Ishikawa (cell line): ENCODE measurements at regions not wholly inside any gene's neighbourhood (a gene's known extent, or its start where the extent isn't known, plus 50 kb on each side); places are given as distances from the start of the nearest gene placed in this dataset.

Experiments
- CEBPB ChIP-seq: IDR thresholded peaks from 2 replicates; pipeline ENCODE4 v1.6.1; 2012
- CREB1 ChIP-seq: IDR thresholded peaks from 2 replicates; pipeline ENCODE4 v1.6.1; 2012; ENCODE audit warnings: low read depth
- EGR1 ChIP-seq: IDR thresholded peaks from 2 replicates; pipeline ENCODE4 v1.6.1; 2012
- EP300 ChIP-seq: IDR thresholded peaks from 2 replicates; pipeline ENCODE4 v1.6.1; 2012; ENCODE audit warnings: borderline replicate concordance
- FOXM1 ChIP-seq: IDR thresholded peaks from 2 replicates; pipeline ENCODE4 v1.6.1; 2012; ENCODE audit warnings: low read depth, borderline replicate concordance
- NFIC ChIP-seq: IDR thresholded peaks from 2 replicates; pipeline ENCODE4 v1.6.1; 2012
- RAD21 ChIP-seq: IDR thresholded peaks from 2 replicates; pipeline ENCODE4 v1.6.1; 2012; ENCODE audit warnings: low read depth
- TAF1 ChIP-seq: IDR thresholded peaks from 2 replicates; pipeline ENCODE4 v1.6.1; 2012; ENCODE audit warnings: low read depth, mild to moderate bottlenecking
- TCF12 ChIP-seq: IDR thresholded peaks from 2 replicates; pipeline ENCODE4 v1.6.1; 2012; ENCODE audit warnings: low read depth
- TEAD4 ChIP-seq: IDR thresholded peaks from 2 replicates; pipeline ENCODE4 v1.6.1; 2012
- YY1 ChIP-seq: IDR thresholded peaks from 2 replicates; pipeline ENCODE4 v1.6.1; 2012; ENCODE audit warnings: low read depth
- ZBTB7A ChIP-seq: IDR thresholded peaks from 2 replicates; pipeline ENCODE4 v1.6.1; 2012; ENCODE audit warnings: low read depth
- TF ChIP-seq, protein P1 (sequence below): IDR thresholded peaks from 2 replicates; pipeline ENCODE4 v1.6.1; 2012
- TF ChIP-seq, protein P2 (sequence below): IDR thresholded peaks from 2 replicates; pipeline ENCODE4 v1.6.1; 2012
- TF ChIP-seq, protein P3 (sequence below): IDR thresholded peaks from 2 replicates; pipeline ENCODE4 v1.6.1; 2012; ENCODE audit warnings: low read depth, mild to moderate bottlenecking

DNA sequence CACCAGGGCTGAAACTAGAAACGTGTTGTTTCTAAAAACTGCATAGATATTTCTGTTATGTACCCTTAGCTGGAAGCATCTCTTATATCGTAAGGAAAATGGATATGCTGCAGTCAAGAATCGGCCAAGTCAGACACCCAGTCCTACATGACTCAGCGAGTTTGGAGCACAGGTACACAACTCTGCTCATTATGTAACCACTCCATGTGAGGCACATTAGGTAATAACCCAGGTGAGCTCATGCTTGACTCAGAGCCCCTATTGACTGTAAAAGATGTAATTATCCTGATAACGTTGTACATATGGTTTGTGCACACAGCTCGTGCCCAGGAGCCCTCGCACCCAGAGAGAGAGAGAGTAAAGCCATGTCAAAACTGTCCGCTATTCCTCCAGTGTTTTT is 593.7 kb upstream of the ACO1 start:
- TF ChIP-seq, protein P1, sequence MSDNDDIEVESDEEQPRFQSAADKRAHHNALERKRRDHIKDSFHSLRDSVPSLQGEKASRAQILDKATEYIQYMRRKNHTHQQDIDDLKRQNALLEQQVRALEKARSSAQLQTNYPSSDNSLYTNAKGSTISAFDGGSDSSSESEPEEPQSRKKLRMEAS, result no peak
- TF ChIP-seq CEBPB, result no peak
- TF ChIP-seq, protein P2, sequence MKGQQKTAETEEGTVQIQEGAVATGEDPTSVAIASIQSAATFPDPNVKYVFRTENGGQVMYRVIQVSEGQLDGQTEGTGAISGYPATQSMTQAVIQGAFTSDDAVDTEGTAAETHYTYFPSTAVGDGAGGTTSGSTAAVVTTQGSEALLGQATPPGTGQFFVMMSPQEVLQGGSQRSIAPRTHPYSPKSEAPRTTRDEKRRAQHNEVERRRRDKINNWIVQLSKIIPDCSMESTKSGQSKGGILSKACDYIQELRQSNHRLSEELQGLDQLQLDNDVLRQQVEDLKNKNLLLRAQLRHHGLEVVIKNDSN, result no peak
- no peak for TF ChIP-seq EP300
- TF ChIP-seq ZBTB7A, result no peak
- no peak for TF ChIP-seq TEAD4
- TF ChIP-seq RAD21, result no peak
- TF ChIP-seq YY1, result no peak
- TF ChIP-seq EGR1, result no peak
- TF ChIP-seq CREB1, result no peak
- TF ChIP-seq NFIC, result no peak
- TF ChIP-seq TCF12, result no peak
- TF ChIP-seq TAF1, result no peak
- no peak for TF ChIP-seq FOXM1
- TF ChIP-seq, protein P3, sequence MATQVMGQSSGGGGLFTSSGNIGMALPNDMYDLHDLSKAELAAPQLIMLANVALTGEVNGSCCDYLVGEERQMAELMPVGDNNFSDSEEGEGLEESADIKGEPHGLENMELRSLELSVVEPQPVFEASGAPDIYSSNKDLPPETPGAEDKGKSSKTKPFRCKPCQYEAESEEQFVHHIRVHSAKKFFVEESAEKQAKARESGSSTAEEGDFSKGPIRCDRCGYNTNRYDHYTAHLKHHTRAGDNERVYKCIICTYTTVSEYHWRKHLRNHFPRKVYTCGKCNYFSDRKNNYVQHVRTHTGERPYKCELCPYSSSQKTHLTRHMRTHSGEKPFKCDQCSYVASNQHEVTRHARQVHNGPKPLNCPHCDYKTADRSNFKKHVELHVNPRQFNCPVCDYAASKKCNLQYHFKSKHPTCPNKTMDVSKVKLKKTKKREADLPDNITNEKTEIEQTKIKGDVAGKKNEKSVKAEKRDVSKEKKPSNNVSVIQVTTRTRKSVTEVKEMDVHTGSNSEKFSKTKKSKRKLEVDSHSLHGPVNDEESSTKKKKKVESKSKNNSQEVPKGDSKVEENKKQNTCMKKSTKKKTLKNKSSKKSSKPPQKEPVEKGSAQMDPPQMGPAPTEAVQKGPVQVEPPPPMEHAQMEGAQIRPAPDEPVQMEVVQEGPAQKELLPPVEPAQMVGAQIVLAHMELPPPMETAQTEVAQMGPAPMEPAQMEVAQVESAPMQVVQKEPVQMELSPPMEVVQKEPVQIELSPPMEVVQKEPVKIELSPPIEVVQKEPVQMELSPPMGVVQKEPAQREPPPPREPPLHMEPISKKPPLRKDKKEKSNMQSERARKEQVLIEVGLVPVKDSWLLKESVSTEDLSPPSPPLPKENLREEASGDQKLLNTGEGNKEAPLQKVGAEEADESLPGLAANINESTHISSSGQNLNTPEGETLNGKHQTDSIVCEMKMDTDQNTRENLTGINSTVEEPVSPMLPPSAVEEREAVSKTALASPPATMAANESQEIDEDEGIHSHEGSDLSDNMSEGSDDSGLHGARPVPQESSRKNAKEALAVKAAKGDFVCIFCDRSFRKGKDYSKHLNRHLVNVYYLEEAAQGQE, result no peak

DNA sequence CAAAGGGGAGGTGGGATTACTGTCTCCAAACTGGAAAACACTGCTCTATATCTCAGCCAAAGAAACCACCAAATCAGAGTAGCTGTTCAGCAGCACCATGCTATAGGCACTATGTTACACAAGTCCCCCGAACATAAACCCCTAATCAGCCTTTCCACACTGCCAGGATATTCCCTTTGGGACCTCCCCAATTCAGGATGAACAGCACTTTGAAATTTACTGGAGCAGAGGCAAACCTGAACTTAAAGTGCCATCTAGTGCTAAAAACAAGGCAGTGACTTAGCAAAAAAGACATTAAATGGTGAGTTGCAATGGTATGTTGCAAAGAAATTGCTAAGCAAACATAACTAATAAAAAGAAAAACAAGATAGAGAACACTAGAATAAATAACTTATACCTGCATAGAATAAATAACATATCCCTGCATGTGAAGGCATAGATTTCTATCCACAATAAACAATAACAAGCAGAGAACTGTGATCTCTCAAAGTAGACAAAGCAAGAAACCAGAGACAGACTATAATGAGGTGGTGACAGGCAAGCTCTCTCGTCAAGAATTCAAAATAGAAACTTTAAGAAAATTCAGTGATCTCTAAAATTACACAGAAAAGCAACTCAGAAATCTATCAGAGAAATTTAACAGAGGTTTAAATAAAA is 584.4 kb upstream of the ACO1 start:
- TF ChIP-seq TAF1 (no peak), RAD21 (peak; percentile 95), NFIC (no peak), YY1 (no peak), ZBTB7A (no peak)
- TF ChIP-seq, protein P2, result no peak

DNA sequence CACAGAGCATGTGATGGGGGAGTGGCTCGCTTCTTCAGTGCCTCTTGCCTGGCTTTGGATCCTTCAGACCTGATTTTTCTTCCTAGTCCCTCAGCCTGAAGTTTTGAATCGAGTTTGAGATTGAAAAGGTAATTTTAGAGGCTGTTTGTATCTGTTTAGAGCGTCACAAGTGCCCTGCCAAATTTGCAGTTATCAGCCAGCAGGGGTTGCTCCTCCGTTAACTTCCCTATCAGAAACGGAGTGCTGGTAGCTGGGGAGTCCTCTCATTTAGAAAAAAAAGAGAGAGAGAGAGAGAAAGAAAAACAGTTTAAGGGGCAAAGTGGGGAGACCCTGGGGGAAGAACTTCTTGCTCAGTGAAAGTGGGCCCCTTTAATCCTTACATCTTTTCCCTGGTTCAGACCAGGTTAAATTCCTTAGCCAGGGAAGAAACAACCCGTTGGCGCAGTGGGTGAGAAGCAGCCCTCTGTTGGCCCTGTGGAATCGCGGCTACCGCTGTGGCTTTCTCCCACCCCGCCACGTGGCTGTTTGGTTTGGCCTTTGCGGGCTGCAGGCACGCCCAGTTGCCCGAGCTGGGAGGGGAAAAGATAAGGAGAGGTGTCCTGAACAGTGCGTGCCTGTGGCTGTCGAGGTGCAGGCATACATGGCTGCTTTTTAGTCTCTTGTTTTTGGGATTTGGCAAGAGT is 576.7 kb upstream of the ACO1 start:
- peak; percentile 32; the same call in 1 of the 2 replicates for TF ChIP-seq RAD21
- TF ChIP-seq FOXM1, result no peak

DNA sequence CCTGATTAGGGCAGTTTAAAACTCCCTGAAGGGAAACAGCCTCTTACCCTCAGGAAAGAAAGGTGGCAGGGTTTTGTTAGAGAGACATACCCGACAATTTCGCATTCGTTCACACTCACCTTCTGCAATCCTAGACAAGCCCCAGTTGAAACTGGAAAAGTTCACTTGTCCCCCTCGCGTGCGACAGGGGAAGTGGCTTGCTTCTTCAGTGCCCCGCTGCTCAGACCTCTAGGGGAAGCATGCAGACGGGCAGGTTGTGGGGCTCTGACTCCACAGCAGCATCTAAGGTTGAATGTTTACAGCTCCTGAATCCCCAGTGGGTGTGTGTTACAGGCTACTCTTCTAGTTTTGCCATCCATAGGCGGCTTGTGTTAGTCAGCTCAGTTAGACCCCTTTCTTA is 575.7 kb upstream of the ACO1 start:
- no peak for TF ChIP-seq EGR1
- TF ChIP-seq, protein P2, result no peak
- TF ChIP-seq CREB1, result no peak
- no peak for TF ChIP-seq TEAD4

DNA sequence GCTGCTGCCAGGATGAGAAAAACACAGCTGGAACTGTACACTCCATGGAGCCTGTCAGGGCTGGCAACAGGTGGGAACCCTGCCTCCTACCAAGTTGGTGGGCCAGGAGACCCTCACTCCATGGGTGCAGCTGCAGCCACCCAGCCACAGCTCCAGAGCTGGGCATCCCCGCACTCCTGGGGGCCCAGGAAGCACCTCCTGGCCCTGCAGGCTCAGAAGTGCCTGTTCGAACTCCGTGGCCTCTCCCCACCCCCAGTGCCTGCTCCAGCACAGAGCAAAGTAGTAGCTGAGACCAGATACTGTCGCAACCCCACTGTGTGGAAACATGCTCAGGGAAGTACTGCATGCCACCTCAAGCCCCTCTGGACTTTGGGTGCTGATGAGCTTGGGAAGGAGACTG is 564.0 kb upstream of the ACO1 start:
- TF ChIP-seq TCF12 (no peak), EP300 (no peak), CEBPB (no peak), ZBTB7A (no peak), FOXM1 (no peak), EGR1 (no peak), NFIC (no peak), CREB1 (no peak), YY1 (no peak), TEAD4 (no peak), RAD21 (no peak), TAF1 (no peak)
- TF ChIP-seq, protein P2, result no peak
- TF ChIP-seq, protein P3, result no peak
- TF ChIP-seq, protein P1, result no peak
